ENCODE measurements at regions not wholly inside any gene's neighbourhood (a gene's known extent, or its start where the extent isn't known, plus 50 kb on each side); places are given as distances from the start of the nearest gene placed in this dataset.

- Histone ChIP-seq H3K27ac (ENCODE audit: low read depth, low read length) (no peak overlapping the region), H3K9me2 (replicated peaks; ENCODE audit: control insufficient read depth, low read length) (no peaks in the 10 kb centered on the region), H3K27me3 (ENCODE audit: control insufficient read depth, low read length) (no peaks in the 10 kb centered on the region), H3K4me2 (ENCODE audit: low read length) (no peak overlapping the region), H3K4me1 (ENCODE audit: control insufficient read depth, low read length) (no peaks in the 10 kb centered on the region), H4K20me1 (ENCODE audit: control insufficient read depth, insufficient read depth, low read depth, low read length) (no peaks in the 10 kb centered on the region), H3K79me2 (ENCODE audit: control insufficient read depth, low read length) (no peaks in the 10 kb centered on the region), H3K9me3 (ENCODE audit: control insufficient read depth, insufficient read depth, low read length) (no peaks in the 10 kb centered on the region), H3F3A (ENCODE audit: control insufficient read depth, insufficient read depth) (no peaks in the 10 kb centered on the region), H3K36me3 (ENCODE audit: control insufficient read depth, low read length) (no peaks in the 10 kb centered on the region), H3K4me3 (ENCODE audit: low read length) (no peak overlapping the region)
- TF ChIP-seq EZH2phosphoT487 (IDR thresholded peaks at IDR 0.05; ENCODE audit: borderline replicate concordance, low read length) (no peak), CTCF (IDR thresholded peaks at IDR 0.05; ENCODE audit: low read depth, low read length, poor library complexity, severe bottlenecking) (no peak)
These were observed 59.6 kb upstream of the AKR1E2 start for GRCh38 chr10:4766454-4766853.

- H4K20me1 ChIP-seq (ENCODE audit: control insufficient read depth, insufficient read depth, low read depth, low read length) = no peaks in the 10 kb centered on the region
- no peak overlapping the region for H3K4me2 ChIP-seq (ENCODE audit: low read length)
- TF ChIP-seq CTCF (IDR thresholded peaks at IDR 0.05; ENCODE audit: low read depth, low read length, poor library complexity, severe bottlenecking) = no peak
- TF ChIP-seq EZH2phosphoT487 (IDR thresholded peaks at IDR 0.05; ENCODE audit: borderline replicate concordance, low read length) = no peak
- no peak overlapping the region for H3K4me3 ChIP-seq (ENCODE audit: low read length)
- H3F3A ChIP-seq (ENCODE audit: control insufficient read depth, insufficient read depth) = no peaks in the 10 kb centered on the region
- H3K79me2 ChIP-seq (ENCODE audit: control insufficient read depth, low read length) = no peaks in the 10 kb centered on the region
- no peak overlapping the region for H3K27ac ChIP-seq (ENCODE audit: low read depth, low read length)
- H3K9me3 ChIP-seq (ENCODE audit: control insufficient read depth, insufficient read depth, low read length) = no peaks in the 10 kb centered on the region
- H3K4me1 ChIP-seq (ENCODE audit: control insufficient read depth, low read length) = no peaks in the 10 kb centered on the region
- H3K9me2 ChIP-seq (replicated peaks; ENCODE audit: control insufficient read depth, low read length) = no peaks in the 10 kb centered on the region
- no peaks in the 10 kb centered on the region for H3K36me3 ChIP-seq (ENCODE audit: control insufficient read depth, low read length)
- no peaks in the 10 kb centered on the region for H3K27me3 ChIP-seq (ENCODE audit: control insufficient read depth, low read length)
These were observed 60.6 kb upstream of the AKR1E2 start for GRCh38 chr10:4765428-4765827.

- H3K4me1 ChIP-seq (ENCODE audit: control insufficient read depth, low read length) = no peaks in the 10 kb centered on the region
- H4K20me1 ChIP-seq (ENCODE audit: control insufficient read depth, insufficient read depth, low read depth, low read length) = no peaks in the 10 kb centered on the region
- H3K9me3 ChIP-seq (ENCODE audit: control insufficient read depth, insufficient read depth, low read length) = no peaks in the 10 kb centered on the region
- TF ChIP-seq EZH2phosphoT487 (IDR thresholded peaks at IDR 0.05; ENCODE audit: borderline replicate concordance, low read length) = no peak
- TF ChIP-seq CTCF (IDR thresholded peaks at IDR 0.05; ENCODE audit: low read depth, low read length, poor library complexity, severe bottlenecking) = no peak
- H3F3A ChIP-seq (ENCODE audit: control insufficient read depth, insufficient read depth) = no peaks in the 10 kb centered on the region
- H3K79me2 ChIP-seq (ENCODE audit: control insufficient read depth, low read length) = no peaks in the 10 kb centered on the region
- no peak overlapping the region for H3K4me2 ChIP-seq (ENCODE audit: low read length)
- H3K27me3 ChIP-seq (ENCODE audit: control insufficient read depth, low read length) = no peaks in the 10 kb centered on the region
- no peaks in the 10 kb centered on the region for H3K9me2 ChIP-seq (replicated peaks; ENCODE audit: control insufficient read depth, low read length)
- H3K36me3 ChIP-seq (ENCODE audit: control insufficient read depth, low read length) = no peaks in the 10 kb centered on the region
- no peak overlapping the region for H3K27ac ChIP-seq (ENCODE audit: low read depth, low read length)
- no peak overlapping the region for H3K4me3 ChIP-seq (ENCODE audit: low read length)
These were observed 62.0 kb upstream of the AKR1E2 start for GRCh38 chr10:4763960-4764428.

GRCh38 chr10:4763513-4763912 lies 62.5 kb upstream of the AKR1E2 start:
- Histone ChIP-seq H3F3A (ENCODE audit: control insufficient read depth, insufficient read depth) (no peaks in the 10 kb centered on the region), H3K9me2 (replicated peaks; ENCODE audit: control insufficient read depth, low read length) (no peaks in the 10 kb centered on the region), H3K9me3 (ENCODE audit: control insufficient read depth, insufficient read depth, low read length) (no peaks in the 10 kb centered on the region), H3K27ac (ENCODE audit: low read depth, low read length) (no peak overlapping the region), H4K20me1 (ENCODE audit: control insufficient read depth, insufficient read depth, low read depth, low read length) (no peaks in the 10 kb centered on the region), H3K27me3 (ENCODE audit: control insufficient read depth, low read length) (no peaks in the 10 kb centered on the region), H3K36me3 (ENCODE audit: control insufficient read depth, low read length) (no peaks in the 10 kb centered on the region), H3K4me1 (ENCODE audit: control insufficient read depth, low read length) (no peaks in the 10 kb centered on the region), H3K79me2 (ENCODE audit: control insufficient read depth, low read length) (no peaks in the 10 kb centered on the region), H3K4me2 (ENCODE audit: low read length) (no peak overlapping the region), H3K4me3 (ENCODE audit: low read length) (no peak overlapping the region)
- TF ChIP-seq EZH2phosphoT487 (IDR thresholded peaks at IDR 0.05; ENCODE audit: borderline replicate concordance, low read length) (no peak), CTCF (IDR thresholded peaks at IDR 0.05; ENCODE audit: low read depth, low read length, poor library complexity, severe bottlenecking) (no peak)
